ENCODE measurements at regions not wholly inside any gene's neighbourhood (a gene's known extent, or its start where the extent isn't known, plus 50 kb on each side); places are given as distances from the start of the nearest gene placed in this dataset.

- no peak for TF ChIP-seq CTCF (IDR thresholded peaks at IDR 0.05)
- no peak for TF ChIP-seq POLR2A (IDR thresholded peaks at IDR 0.05)
Observed at GRCh38 chr7:22008087-22008486, 62.4 kb upstream of the CDCA7L start.
